Naive thymus-derived CD4-positive, alpha-beta T cell (primary cell): ENCODE measurements at regions not wholly inside any gene's neighbourhood (a gene's known extent, or its start where the extent isn't known, plus 50 kb on each side); places are given as distances from the start of the nearest gene placed in this dataset.

Experiments used
- ATAC-seq: fragments of 150-1000 bp; cut with Tn5 transposase; 2 replicates; pipeline ENCODE4 v1.10.0; 2021; ENCODE audit warnings: mild to moderate bottlenecking, moderate library complexity
- CTCF ChIA-PET: fragments of 350-600 bp; sonication (Branson Sonifier 250); formaldehyde crosslinking; loops from one replicate; lab custom pipeline; 2021; ENCODE audit warnings: antibody characterized with exemption; lab: Charles Lee
- POLR2A ChIA-PET: fragments of 350-600 bp; sonication (Branson Sonifier 250); formaldehyde crosslinking; loops from one replicate; lab custom pipeline; 2021; ENCODE audit warnings: antibody characterized with exemption, inconsistent platforms; lab: Charles Lee
- DNase-seq, 9 donors: peaks; one replicate each; pipeline versions ENCODE4 v3.0.0 to v3.0.0-alpha.2; 2020 to 2022; ENCODE audit warnings: mixed read lengths in 1 of 9
- H3K27ac ChIP-seq: one replicate; pipeline ENCODE4 v1.7.0; 2013; ENCODE audit warnings: mild to moderate bottlenecking, low read depth, low read length, moderate library complexity
- H3K27me3 ChIP-seq, 2 donors: one replicate each; pipeline ENCODE4 v1.7.0; 2013; ENCODE audit warnings: low read length in 2 of 2, mild to moderate bottlenecking in 2 of 2, moderate library complexity in 2 of 2; ENCODE audit not compliant: control insufficient read depth in 2 of 2, insufficient read depth in 2 of 2
- H3K36me3 ChIP-seq, 3 experiments: 1 replicate in 2 of 3; 2 replicates in 1 of 3; pipeline ENCODE4 v1.7.0; 2013; ENCODE audit warnings: low read length in 3 of 3, mild to moderate bottlenecking in 3 of 3, moderate library complexity in 1 of 3; ENCODE audit not compliant: insufficient read depth in 3 of 3, control insufficient read depth in 2 of 3
- H3K4me1 ChIP-seq, 2 donors: one replicate each; pipeline ENCODE4 v1.7.0; 2013; ENCODE audit warnings: low read length in 2 of 2, mild to moderate bottlenecking in 2 of 2, moderate library complexity in 1 of 2; ENCODE audit not compliant: control insufficient read depth in 2 of 2, insufficient read depth in 2 of 2
- H3K4me3 ChIP-seq: 2 replicates; pipeline ENCODE4 v1.7.0; 2013; ENCODE audit warnings: mild to moderate bottlenecking, low read length
- H3K9me3 ChIP-seq, 3 experiments: 1 replicate in 2 of 3; 2 replicates in 1 of 3; pipeline ENCODE4 v1.7.0; 2013; ENCODE audit warnings: low read length in 3 of 3; ENCODE audit not compliant: control insufficient read depth in 2 of 3
- H3K27ac Mint-ChIP-seq, 9 donors: one replicate each; pipeline ENCODE4 v1.8.0; 2020 to 2022; ENCODE audit warnings: mixed read lengths in 9 of 9, mild to moderate bottlenecking in 8 of 9, moderate library complexity in 5 of 9, inconsistent platforms in 2 of 9
- H3K27me3 Mint-ChIP-seq, 5 donors: one replicate each; pipeline ENCODE4 v1.8.0; 2021 to 2022; ENCODE audit warnings: mixed read lengths in 5 of 5, mild to moderate bottlenecking in 1 of 5
- H3K36me3 Mint-ChIP-seq, 5 donors: one replicate each; pipeline ENCODE4 v1.8.0; 2020 to 2022; ENCODE audit warnings: mixed read lengths in 5 of 5, mild to moderate bottlenecking in 3 of 5, inconsistent platforms in 1 of 5
- H3K4me1 Mint-ChIP-seq, 7 donors: one replicate each; pipeline ENCODE4 v1.8.0; 2020 to 2022; ENCODE audit warnings: mixed read lengths in 7 of 7, mild to moderate bottlenecking in 3 of 7, inconsistent platforms in 1 of 7
- H3K4me3 Mint-ChIP-seq, 10 donors: one replicate each; pipeline ENCODE4 v1.8.0; 2020 to 2022; ENCODE audit warnings: mild to moderate bottlenecking in 10 of 10, mixed read lengths in 10 of 10, moderate library complexity in 6 of 10, inconsistent platforms in 2 of 10
- H3K9me3 Mint-ChIP-seq, 11 donors: one replicate each; pipeline ENCODE4 v1.8.0; 2020 to 2022; ENCODE audit warnings: mixed read lengths in 11 of 11, mild to moderate bottlenecking in 4 of 11, inconsistent platforms in 1 of 11, moderate library complexity in 1 of 11
- intact Hi-C, 2 donors: fragments of 100-400 bp; cut with micrococcal nuclease; formaldehyde crosslinking; loops; one replicate each; pipeline ENCODE4 v1.15.1; 2023

- peaks cover 0 to 5% of the 10 kb centered on the region in 2 donors for H3K4me1 ChIP-seq
- H3K9me3 Mint-ChIP-seq, result peaks cover 0 to 4% (median 0%) of the 10 kb centered on the region in 11 donors
- no peak overlapping the region for H3K27ac Mint-ChIP-seq
- CTCF ChIA-PET, result interaction anchor here (0.7 kb wide), 1 partner anchor 919 kb away, joined by 3 read pairs; no protein-coding TSS in a partner anchor
- peaks cover 0 to 15% of the 10 kb centered on the region in 2 donors for H3K27me3 ChIP-seq
- no peak overlapping the region for H3K4me3 ChIP-seq
- H3K27me3 Mint-ChIP-seq, result peaks cover 39 to 60% (median 54%) of the 10 kb centered on the region in 5 donors
- H3K36me3 Mint-ChIP-seq, result no peaks in the 10 kb centered on the region
- no peaks in the 10 kb centered on the region for H3K9me3 ChIP-seq
- ATAC-seq (no peak), DNase-seq (no peak)
- intact Hi-C loops, result loop anchor here (10.0 kb wide), 1 partner anchor 1213 kb away; no protein-coding TSS in a partner anchor
- H3K4me1 Mint-ChIP-seq, result peaks cover 0 to 2% (median 0%) of the 10 kb centered on the region in 7 donors
- H3K36me3 ChIP-seq, result no peaks in the 10 kb centered on the region
- POLR2A ChIA-PET, result no interaction called here
- no peak overlapping the region for H3K27ac ChIP-seq
- H3K4me3 Mint-ChIP-seq, result no peak overlapping the region
These were observed 197.8 kb downstream of the TTC8 start for GRCh38 chr14:89022274-89022673.

- intact Hi-C loops, result loop anchor here (5.0 to 10.0 kb wide), 3 partner anchors 357 to 1210 kb away; no protein-coding TSS in a partner anchor
- peaks cover 0 to 15% of the 10 kb centered on the region in 2 donors for H3K27me3 ChIP-seq
- ChIA-PET POLR2A (no interaction called here), CTCF (no interaction called here)
- peaks cover 0 to 4% (median 0%) of the 10 kb centered on the region in 5 donors for H3K36me3 Mint-ChIP-seq
- H3K4me1 Mint-ChIP-seq, result peaks cover 0 to 7% (median 0%) of the 10 kb centered on the region in 7 donors
- no peak for ATAC-seq
- H3K27ac Mint-ChIP-seq, result no peak overlapping the region
- peaks cover 0 to 15% (median 2%) of the 10 kb centered on the region in 11 donors for H3K9me3 Mint-ChIP-seq
- no peaks in the 10 kb centered on the region for H3K36me3 ChIP-seq
- no peak for DNase-seq
- peaks cover 4 to 5% of the 10 kb centered on the region in 2 donors for H3K4me1 ChIP-seq
- no peak overlapping the region for H3K27ac ChIP-seq
- H3K4me3 Mint-ChIP-seq, result no peak overlapping the region
- no peak overlapping the region for H3K4me3 ChIP-seq
- no peaks in the 10 kb centered on the region for H3K9me3 ChIP-seq
- H3K27me3 Mint-ChIP-seq, result peaks cover 55 to 81% (median 67%) of the 10 kb centered on the region in 5 donors
These were observed 200.2 kb downstream of the TTC8 start for GRCh38 chr14:89024691-89025090.

GRCh38 chr14:89025561-89026236 is 201.2 kb downstream of the TTC8 start:
- Mint-ChIP-seq H3K36me3 (peaks cover 0 to 4% (median 0%) of the 10 kb centered on the region in 5 donors), H3K27me3 (peaks cover 65 to 87% (median 73%) of the 10 kb centered on the region in 5 donors), H3K9me3 (peaks cover 0 to 15% (median 2%) of the 10 kb centered on the region in 11 donors), H3K4me1 (peaks cover 0 to 7% (median 0%) of the 10 kb centered on the region in 7 donors), H3K27ac (no peak overlapping the region), H3K4me3 (peak overlapping the region in 3 of 10 donors; percentile 7 to 50 (median 18))
- no peaks in the 10 kb centered on the region for H3K36me3 ChIP-seq
- DNase-seq (no peak), ATAC-seq (peak; percentile 22)
- H3K27ac ChIP-seq, result no peak overlapping the region
- H3K9me3 ChIP-seq, result no peaks in the 10 kb centered on the region
- peaks cover 0 to 15% of the 10 kb centered on the region in 2 donors for H3K27me3 ChIP-seq
- no peak overlapping the region for H3K4me3 ChIP-seq
- POLR2A ChIA-PET, result no interaction called here
- intact Hi-C loops, result loop anchor here (5.0 to 10.0 kb wide), 3 partner anchors 358 to 1209 kb away; no protein-coding TSS in a partner anchor
- CTCF ChIA-PET, result no interaction called here
- peaks cover 4 to 5% of the 10 kb centered on the region in 2 donors for H3K4me1 ChIP-seq

GRCh38 chr14:89027097-89027740 is 202.8 kb downstream of the TTC8 start:
- Mint-ChIP-seq H3K27ac (no peak overlapping the region), H3K36me3 (peaks cover 0 to 4% (median 0%) of the 10 kb centered on the region in 5 donors), H3K4me1 (peaks cover 0 to 7% (median 0%) of the 10 kb centered on the region in 7 donors), H3K27me3 (peaks cover 63 to 79% (median 67%) of the 10 kb centered on the region in 5 donors), H3K9me3 (peaks cover 0 to 15% (median 2%) of the 10 kb centered on the region in 11 donors), H3K4me3 (peak overlapping the region; percentile 65 to 79 (median 68))
- Histone ChIP-seq H3K9me3 (no peaks in the 10 kb centered on the region), H3K4me3 (peak overlapping the region; percentile 66), H3K27me3 (peaks cover 0 to 15% of the 10 kb centered on the region in 2 donors), H3K4me1 (peaks cover 4 to 5% of the 10 kb centered on the region in 2 donors), H3K36me3 (no peaks in the 10 kb centered on the region), H3K27ac (no peak overlapping the region)
- ATAC-seq, result peak; percentile 92
- ChIA-PET CTCF (interaction anchor here (0.9 to 1.5 kb wide), 5 partner anchors 13 to 906 kb away, joined by 3 to 5 read pairs (median 4); no protein-coding TSS in a partner anchor), POLR2A (no interaction called here)
- peak; percentile 32 to 76 (median 63) for DNase-seq
- intact Hi-C loops, result loop anchor here (1.0 to 10.0 kb wide), 5 partner anchors 360 to 1208 kb away; no protein-coding TSS in a partner anchor

GRCh38 chr14:89028462-89029134 is 204.1 kb downstream of the TTC8 start:
- Histone ChIP-seq H3K36me3 (no peaks in the 10 kb centered on the region), H3K4me1 (peaks cover 4 to 5% of the 10 kb centered on the region in 2 donors), H3K4me3 (no peak overlapping the region), H3K27me3 (peaks cover 0 to 15% of the 10 kb centered on the region in 2 donors), H3K9me3 (no peaks in the 10 kb centered on the region), H3K27ac (no peak overlapping the region)
- ChIA-PET CTCF (interaction anchor here (1.1 kb wide), 1 partner anchor 137 kb away, joined by 4 read pairs; no protein-coding TSS in a partner anchor), POLR2A (no interaction called here)
- Mint-ChIP-seq H3K4me1 (peaks cover 0 to 7% (median 2%) of the 10 kb centered on the region in 7 donors), H3K4me3 (peak overlapping the region in 6 of 10 donors; percentile 5 to 67 (median 44)), H3K27ac (peak overlapping the region in 1 of 9 donors; percentile 10), H3K9me3 (peaks cover 0 to 15% (median 2%) of the 10 kb centered on the region in 11 donors), H3K27me3 (peaks cover 50 to 70% (median 60%) of the 10 kb centered on the region in 5 donors), H3K36me3 (peaks cover 0 to 4% (median 0%) of the 10 kb centered on the region in 5 donors)
- ATAC-seq (no peak), DNase-seq (no peak)
- intact Hi-C loops, result loop anchor here (5.0 to 10.0 kb wide), 3 partner anchors 361 to 1206 kb away; no protein-coding TSS in a partner anchor
